COLO668 (cell line): ENCODE measurements at regions not wholly inside any gene's neighbourhood (a gene's known extent, or its start where the extent isn't known, plus 50 kb on each side); places are given as distances from the start of the nearest gene placed in this dataset.
"Not testable (repeated sequence)": the region's sequence is repeated elsewhere in the genome, so short reads cannot be mapped to it uniquely, and the experiment has no call there.

ENCODE experiments used
- DNase-seq: peaks from one replicate; lab custom pipeline; 2025; ENCODE audit not compliant: unreplicated experiment; lab: John Stamatoyannopoulos, UW

- DNase-seq: no peak
Observed at GRCh38 chr20:12566596-12566995, 442.2 kb upstream of the SPTLC3 start.

- DNase-seq: peak; percentile 64
Observed at GRCh38 chr20:12570371-12570770, 438.4 kb upstream of the SPTLC3 start.

- no peak for DNase-seq
Observed at GRCh38 chr20:12573442-12573841, 435.3 kb upstream of the SPTLC3 start.

- no peak for DNase-seq
Observed at GRCh38 chr20:12575352-12576095, 433.2 kb upstream of the SPTLC3 start.

DNA sequence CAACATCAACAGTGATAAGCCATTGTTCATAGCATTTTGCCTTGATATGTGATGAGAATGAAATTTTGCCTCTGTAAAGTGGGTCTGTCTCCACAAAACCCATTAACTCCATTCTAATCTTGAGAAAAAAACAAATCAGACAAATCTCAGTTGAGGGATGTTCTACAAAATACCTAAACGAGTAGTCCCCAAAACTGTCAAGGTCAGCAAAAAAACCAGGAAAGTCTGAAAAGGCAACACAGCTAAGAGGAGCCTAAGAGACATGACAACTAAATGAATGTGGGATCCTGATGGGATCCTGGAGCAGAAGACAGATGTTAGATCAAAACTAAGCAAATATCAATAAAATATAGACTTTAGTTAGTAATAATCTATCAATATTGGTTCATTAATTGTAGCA lies 431.6 kb upstream of the SPTLC3 start:
- no peak for DNase-seq

DNA sequence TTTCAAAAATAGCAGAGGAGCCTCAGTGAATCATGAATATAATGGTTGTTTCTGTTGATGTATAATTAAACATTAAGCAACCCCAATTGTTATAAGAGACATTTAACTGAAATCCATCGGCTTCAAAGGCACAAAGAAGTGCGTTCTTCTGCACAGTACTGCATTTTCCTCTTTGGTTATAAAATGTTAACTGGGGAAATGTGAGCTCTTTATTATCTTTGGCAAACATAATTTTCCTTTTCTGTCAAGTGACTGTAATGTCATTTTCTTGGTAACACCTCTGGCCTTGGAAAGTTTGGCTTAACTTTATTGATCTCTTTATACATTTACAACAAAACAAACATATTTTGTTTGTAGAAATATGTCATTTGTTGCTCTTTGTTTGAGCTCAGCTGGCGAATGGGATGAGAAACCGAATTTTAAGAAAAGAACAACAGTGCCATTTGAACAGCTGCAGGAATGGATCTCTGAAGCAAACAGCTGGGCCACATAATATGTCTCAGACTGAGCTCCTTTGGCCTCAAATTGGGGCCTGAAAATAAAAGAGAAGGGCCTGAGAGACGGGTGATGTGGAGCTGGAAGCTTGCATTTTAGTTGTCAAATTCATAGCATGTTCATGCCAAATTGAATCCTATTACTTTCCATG lies 427.0 kb upstream of the SPTLC3 start:
- DNase-seq: no peak

- DNase-seq: not testable (repeated sequence)
Observed at GRCh38 chr20:12582710-12583109, 426.1 kb upstream of the SPTLC3 start.

GRCh38 chr20:12591949-12592470 lies 416.8 kb upstream of the SPTLC3 start:
- peak; percentile 87 for DNase-seq

DNA sequence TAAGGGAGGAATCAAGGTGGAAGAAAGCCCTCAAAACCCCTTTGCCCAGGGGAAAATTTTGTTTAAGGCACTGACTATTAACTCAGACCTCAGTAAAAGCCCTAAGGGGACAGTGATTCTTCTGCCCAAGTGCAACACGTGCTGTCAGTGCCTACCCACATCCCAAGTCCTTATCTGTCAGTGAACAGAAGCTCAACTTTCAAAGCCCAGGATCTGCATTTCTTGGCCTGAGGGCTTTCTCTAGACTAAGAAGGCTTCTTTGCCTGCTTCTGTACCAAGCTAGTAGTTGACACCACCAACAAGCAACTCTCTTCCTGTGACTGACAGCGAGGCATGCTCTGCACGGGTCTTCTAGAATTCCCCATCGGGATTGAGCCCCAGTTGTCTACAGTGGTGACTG lies 416.0 kb upstream of the SPTLC3 start:
- no peak for DNase-seq

DNA sequence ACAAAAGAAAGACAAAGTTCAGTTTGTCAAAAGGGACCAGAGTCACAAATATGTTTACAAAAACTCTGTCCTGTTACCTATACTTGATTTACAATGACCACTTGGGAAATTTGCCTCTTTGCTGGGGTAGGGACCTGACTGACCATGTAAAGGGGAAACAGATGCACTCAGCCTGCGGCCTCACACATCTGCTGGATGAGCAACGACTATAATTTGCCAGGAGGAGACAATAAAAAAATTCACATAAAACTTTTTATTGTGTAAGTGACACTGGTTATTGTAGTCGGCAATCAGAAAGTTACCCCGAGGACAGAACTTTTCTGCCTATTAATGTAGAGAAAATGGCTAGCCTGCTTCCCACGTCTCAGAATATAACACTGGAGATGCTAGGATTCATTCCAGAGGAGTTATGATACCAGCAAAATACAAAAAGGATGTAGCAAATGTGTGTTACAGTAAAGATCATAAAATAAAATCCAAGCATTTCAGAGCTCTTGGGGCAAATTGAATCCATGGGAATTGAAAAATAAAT lies 415.4 kb upstream of the SPTLC3 start:
- no peak for DNase-seq

DNA sequence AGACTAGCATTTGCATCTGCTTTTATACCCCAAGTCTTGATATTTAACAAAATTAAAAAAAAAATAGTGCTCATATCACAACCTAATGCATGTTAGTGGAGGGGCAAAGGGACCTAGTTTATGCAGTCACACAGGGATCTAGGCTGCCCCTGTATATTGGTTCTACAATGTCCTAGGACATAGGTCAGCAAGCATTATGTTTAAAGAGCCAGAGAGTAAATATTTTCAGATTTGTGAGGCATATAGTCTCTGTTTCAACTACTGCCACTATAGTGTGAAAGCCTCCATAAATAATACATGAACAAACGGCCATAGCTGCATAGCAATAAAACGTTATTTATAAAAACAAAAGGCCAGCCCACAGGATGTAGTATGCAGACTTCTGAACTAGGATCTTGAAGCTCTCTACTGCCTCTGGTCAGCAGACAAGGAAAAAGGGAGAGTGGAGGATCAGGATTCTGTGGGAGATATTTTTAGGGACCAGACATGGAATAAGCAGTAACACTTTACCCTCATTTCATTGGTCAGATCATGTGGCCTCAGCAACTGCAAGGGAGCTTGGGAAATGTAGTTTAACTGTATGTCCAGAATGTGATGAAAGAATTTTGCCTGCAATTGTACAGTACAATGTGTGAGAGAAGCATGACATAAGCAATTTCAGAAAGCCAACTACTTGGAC lies 414.2 kb upstream of the SPTLC3 start:
- DNase-seq: peak; percentile 49

GRCh38 chr20:12595841-12596240 lies 412.9 kb upstream of the SPTLC3 start:
- DNase-seq: no peak

- no peak for DNase-seq
Observed at GRCh38 chr20:12596863-12597262, 411.9 kb upstream of the SPTLC3 start.

DNA sequence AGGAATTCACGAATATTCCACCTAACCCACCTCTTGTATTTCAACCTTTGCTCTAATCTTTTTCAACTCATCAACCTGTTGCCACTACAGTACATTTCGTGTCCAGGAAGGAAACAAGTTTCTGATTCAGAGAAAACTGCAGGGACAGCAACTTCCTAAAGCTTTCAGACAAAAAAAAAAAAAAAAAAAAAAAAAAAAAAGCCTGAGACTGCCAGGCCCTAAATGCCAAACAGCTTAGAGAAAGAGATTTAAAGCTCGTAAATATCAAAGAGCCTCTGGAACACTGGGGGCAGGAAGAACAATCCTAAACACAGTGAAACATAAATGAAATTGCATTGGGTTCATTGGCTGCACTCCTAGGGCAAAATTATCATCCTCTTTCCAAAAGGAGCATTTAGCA lies 411.2 kb upstream of the SPTLC3 start:
- DNase-seq: no peak

- no peak for DNase-seq
Observed at GRCh38 chr20:12598894-12599293, 409.9 kb upstream of the SPTLC3 start.

DNA sequence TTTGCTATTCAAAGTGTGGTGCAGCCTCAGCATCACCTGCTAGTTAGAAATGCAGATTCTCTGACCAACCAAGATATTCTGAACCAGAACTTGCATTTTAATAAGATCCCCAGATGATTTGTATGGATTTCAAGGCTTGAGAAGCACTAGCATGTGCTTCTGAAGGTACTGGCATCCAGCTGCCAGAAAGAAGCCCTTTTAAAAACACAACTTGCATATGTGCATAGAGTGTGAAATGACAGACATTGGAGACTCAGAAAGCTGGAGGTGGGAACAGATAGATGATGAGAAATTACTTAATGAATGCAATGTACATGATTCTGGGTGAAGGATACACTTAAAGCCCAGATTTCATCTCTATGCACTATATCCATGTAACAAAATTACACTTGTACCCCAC lies 409.3 kb upstream of the SPTLC3 start:
- no peak for DNase-seq

- DNase-seq: no peak
Observed at GRCh38 chr20:12605751-12606150, 403.0 kb upstream of the SPTLC3 start.

- no peak for DNase-seq
Observed at GRCh38 chr20:12610871-12611270, 397.9 kb upstream of the SPTLC3 start.

GRCh38 chr20:12614764-12615163 lies 394.0 kb upstream of the SPTLC3 start:
- no peak for DNase-seq

DNA sequence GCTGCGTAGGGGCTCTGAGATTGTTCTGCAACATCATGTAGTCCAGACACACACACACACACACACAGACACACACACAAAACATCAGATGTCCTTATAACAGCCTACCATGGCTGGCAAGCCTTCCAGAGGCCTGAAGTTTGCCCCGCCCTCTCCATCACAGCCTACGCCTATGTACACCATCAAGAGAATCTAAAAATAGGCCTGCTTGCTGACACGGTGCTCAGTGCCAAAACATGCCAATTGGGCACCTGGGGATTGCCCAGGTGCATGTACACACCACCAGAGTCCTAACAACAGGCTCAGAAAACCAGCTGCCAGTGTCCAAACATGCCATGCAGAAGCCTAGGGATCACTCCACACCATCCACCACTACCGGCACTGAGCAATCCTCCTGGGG lies 391.7 kb upstream of the SPTLC3 start:
- DNase-seq: no peak

DNA sequence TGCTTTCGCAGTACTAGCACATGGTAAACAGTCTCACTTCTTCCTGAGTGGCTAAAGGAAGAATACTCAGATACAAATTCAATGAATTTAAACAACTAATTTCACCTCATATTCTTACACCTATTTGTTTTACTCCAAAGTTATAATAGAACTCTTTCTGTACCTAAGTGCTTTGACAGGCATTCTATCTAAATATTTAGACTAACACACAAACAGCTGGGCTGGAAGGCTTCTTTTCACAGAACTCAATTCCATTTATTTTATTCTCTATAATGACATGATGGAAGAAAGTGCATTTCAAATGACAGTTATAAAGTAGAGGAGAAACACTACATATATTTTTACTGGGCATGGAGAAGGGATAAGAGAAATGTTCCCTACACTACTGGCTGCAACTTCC lies 384.9 kb upstream of the SPTLC3 start:
- no peak for DNase-seq

DNA sequence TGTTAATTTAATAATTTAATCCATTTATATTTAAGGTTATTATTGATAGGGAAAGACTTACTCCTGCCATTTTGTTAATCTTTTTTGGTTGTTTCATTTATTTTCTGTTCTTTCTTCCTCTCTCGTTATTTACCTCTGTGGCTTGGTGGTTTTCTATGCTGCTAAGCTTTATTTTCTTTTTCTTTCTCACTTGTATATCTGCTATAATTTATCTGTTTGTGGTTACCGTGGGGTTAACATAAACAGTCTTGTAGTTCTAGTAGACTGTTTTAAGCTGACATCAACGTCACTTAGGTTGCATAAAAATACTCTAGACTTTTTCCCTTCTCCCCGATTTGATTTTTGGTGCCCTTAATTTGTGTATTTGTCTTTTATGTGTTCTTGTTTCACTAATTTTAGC lies 381.3 kb upstream of the SPTLC3 start:
- no peak for DNase-seq
